ENCODE measurements at regions not wholly inside any gene's neighbourhood (a gene's known extent, or its start where the extent isn't known, plus 50 kb on each side); places are given as distances from the start of the nearest gene placed in this dataset.

DNA sequence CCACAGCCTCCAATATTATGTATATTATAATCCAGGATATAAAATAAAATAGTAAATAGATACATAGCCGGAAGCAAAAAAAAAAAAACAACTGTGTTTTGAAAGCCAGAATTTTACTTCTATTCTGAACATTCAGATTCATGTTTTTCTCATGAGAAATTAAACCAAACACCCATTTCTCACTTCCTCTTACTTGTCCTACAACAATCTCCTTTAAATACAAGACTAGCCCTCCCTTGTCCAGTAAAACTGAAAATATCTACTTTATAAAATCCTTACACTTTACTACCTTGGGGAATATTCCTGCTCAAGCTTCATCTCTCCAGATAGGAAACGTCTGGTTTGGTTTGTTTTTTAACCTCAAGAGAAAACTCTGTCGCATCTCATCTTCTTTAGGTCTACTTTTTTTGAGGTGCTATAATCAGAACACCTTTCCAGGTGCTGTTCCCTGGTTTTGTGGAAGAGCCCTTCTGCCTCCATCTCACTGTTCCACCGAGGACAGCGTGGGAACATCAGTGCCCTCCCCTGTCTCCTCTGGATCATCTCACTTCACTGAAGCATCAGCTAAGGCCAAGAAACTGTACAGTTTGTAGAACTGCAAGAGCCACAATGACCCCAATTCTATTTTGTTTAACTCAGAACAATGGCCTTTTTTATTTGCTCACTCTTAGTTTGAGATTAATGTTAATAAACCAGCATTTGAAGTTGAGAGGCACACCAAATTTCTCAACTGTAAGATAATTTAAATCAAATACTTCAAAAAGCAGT lies 82.0 kb upstream of the ARHGAP32 start:
- Mint-ChIP-seq H3K27ac (no peak overlapping the region), H3K27me3 (ENCODE audit: insufficient read depth) (peaks cover 2% of the 10 kb centered on the region; the same call in 1 of the 2 replicates), H3K9me3 (no peaks in the 10 kb centered on the region), H3K4me3 (no peak overlapping the region), H3K4me1 (ENCODE audit: low read depth) (peaks cover 19% of the 10 kb centered on the region), H3K36me3 (ENCODE audit: low read depth) (peaks cover 6% of the 10 kb centered on the region)
- no peak for DNase-seq
- TF ChIP-seq, protein P1, sequence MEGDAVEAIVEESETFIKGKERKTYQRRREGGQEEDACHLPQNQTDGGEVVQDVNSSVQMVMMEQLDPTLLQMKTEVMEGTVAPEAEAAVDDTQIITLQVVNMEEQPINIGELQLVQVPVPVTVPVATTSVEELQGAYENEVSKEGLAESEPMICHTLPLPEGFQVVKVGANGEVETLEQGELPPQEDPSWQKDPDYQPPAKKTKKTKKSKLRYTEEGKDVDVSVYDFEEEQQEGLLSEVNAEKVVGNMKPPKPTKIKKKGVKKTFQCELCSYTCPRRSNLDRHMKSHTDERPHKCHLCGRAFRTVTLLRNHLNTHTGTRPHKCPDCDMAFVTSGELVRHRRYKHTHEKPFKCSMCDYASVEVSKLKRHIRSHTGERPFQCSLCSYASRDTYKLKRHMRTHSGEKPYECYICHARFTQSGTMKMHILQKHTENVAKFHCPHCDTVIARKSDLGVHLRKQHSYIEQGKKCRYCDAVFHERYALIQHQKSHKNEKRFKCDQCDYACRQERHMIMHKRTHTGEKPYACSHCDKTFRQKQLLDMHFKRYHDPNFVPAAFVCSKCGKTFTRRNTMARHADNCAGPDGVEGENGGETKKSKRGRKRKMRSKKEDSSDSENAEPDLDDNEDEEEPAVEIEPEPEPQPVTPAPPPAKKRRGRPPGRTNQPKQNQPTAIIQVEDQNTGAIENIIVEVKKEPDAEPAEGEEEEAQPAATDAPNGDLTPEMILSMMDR (IDR thresholded peaks at IDR 0.05), result no peak

GRCh38 chr11:129273322-129273721 lies 81.2 kb upstream of the ARHGAP32 start:
- no peak for DNase-seq
- no peak overlapping the region for H3K4me3 Mint-ChIP-seq
- H3K36me3 Mint-ChIP-seq (ENCODE audit: low read depth), result peaks cover 6% of the 10 kb centered on the region
- no peaks in the 10 kb centered on the region for H3K9me3 Mint-ChIP-seq
- peaks cover 2% of the 10 kb centered on the region; the same call in 1 of the 2 replicates for H3K27me3 Mint-ChIP-seq (ENCODE audit: insufficient read depth)
- H3K4me1 Mint-ChIP-seq (ENCODE audit: low read depth), result peaks cover 18% of the 10 kb centered on the region
- TF ChIP-seq, protein P1 (IDR thresholded peaks at IDR 0.05), result no peak
- no peak overlapping the region for H3K27ac Mint-ChIP-seq

GRCh38 chr11:129271030-129271429 lies 78.9 kb upstream of the ARHGAP32 start:
- H3K27ac Mint-ChIP-seq, result no peak overlapping the region
- H3K4me3 Mint-ChIP-seq, result no peak overlapping the region
- TF ChIP-seq, protein P1 (IDR thresholded peaks at IDR 0.05), result no peak
- peaks cover 7% of the 10 kb centered on the region for H3K4me1 Mint-ChIP-seq (ENCODE audit: low read depth)
- no peak for DNase-seq
- peaks cover 4% of the 10 kb centered on the region; the same call in 1 of the 2 replicates for H3K27me3 Mint-ChIP-seq (ENCODE audit: insufficient read depth)
- H3K9me3 Mint-ChIP-seq, result no peaks in the 10 kb centered on the region
- peaks cover 6% of the 10 kb centered on the region for H3K36me3 Mint-ChIP-seq (ENCODE audit: low read depth)

DNA sequence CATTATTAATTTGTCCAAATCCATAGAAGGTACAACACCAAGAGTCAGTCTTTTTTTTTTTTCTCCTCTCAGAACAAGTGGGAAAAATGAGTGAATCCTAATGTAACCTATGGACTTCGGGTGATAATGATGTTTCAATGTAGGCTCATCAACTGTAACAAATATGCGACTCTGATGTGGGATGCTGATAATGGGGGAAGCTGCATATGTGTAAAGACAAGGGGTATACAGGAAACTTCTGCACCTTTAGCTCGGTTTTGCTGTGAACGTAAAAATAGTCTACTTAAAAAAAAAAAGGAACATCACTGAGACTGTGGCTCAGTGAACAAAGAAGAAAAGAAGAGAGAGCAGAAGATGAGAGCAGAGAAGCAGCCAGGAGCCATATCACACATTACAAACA lies 78.3 kb upstream of the ARHGAP32 start:
- peaks cover 7% of the 10 kb centered on the region for H3K4me1 Mint-ChIP-seq (ENCODE audit: low read depth)
- no peak overlapping the region for H3K4me3 Mint-ChIP-seq
- no peaks in the 10 kb centered on the region for H3K9me3 Mint-ChIP-seq
- TF ChIP-seq, protein P1 (IDR thresholded peaks at IDR 0.05), result no peak
- H3K27ac Mint-ChIP-seq, result no peak overlapping the region
- peaks cover 2% of the 10 kb centered on the region; the same call in 1 of the 2 replicates for H3K27me3 Mint-ChIP-seq (ENCODE audit: insufficient read depth)
- DNase-seq, result no peak
- H3K36me3 Mint-ChIP-seq (ENCODE audit: low read depth), result peaks cover 6% of the 10 kb centered on the region

- Mint-ChIP-seq H3K4me1 (ENCODE audit: low read depth) (no peaks in the 10 kb centered on the region), H3K36me3 (ENCODE audit: low read depth) (peaks cover 6% of the 10 kb centered on the region), H3K27me3 (ENCODE audit: insufficient read depth) (peaks cover 2% of the 10 kb centered on the region; the same call in 1 of the 2 replicates), H3K27ac (no peak overlapping the region), H3K4me3 (no peak overlapping the region), H3K9me3 (no peaks in the 10 kb centered on the region)
- TF ChIP-seq, protein P1 (IDR thresholded peaks at IDR 0.05), result no peak
- DNase-seq, result no peak
Measured at GRCh38 chr11:129268371-129268770, 76.2 kb upstream of the ARHGAP32 start.
